NCI-H2196 (cell line): ENCODE measurements at regions not wholly inside any gene's neighbourhood (a gene's known extent, or its start where the extent isn't known, plus 50 kb on each side); places are given as distances from the start of the nearest gene placed in this dataset.
"Not testable (repeated sequence)": the region's sequence is repeated elsewhere in the genome, so short reads cannot be mapped to it uniquely, and the experiment has no call there.

Source experiments
- DNase-seq: peaks from one replicate; lab custom pipeline; 2025; ENCODE audit not compliant: unreplicated experiment; lab: John Stamatoyannopoulos, UW

GRCh38 chr9:587527-587926 lies 254.0 kb upstream of the DMRT1 start:
- DNase-seq: no peak

GRCh38 chr9:588981-589380 lies 252.5 kb upstream of the DMRT1 start:
- DNase-seq: no peak

GRCh38 chr9:589723-590122 lies 251.8 kb upstream of the DMRT1 start:
- DNase-seq: no peak

GRCh38 chr9:591292-591691 lies 250.2 kb upstream of the DMRT1 start:
- DNase-seq: no peak

GRCh38 chr9:592225-592624 lies 249.3 kb upstream of the DMRT1 start:
- no peak for DNase-seq

GRCh38 chr9:592733-593132 lies 248.8 kb upstream of the DMRT1 start:
- no peak for DNase-seq

- DNase-seq: no peak
Measured at GRCh38 chr9:593809-594208, 247.7 kb upstream of the DMRT1 start.

- no peak for DNase-seq
Measured at GRCh38 chr9:596703-597102, 244.8 kb upstream of the DMRT1 start.

- DNase-seq: no peak
Measured at GRCh38 chr9:600006-600405, 241.5 kb upstream of the DMRT1 start.

- no peak for DNase-seq
Measured at GRCh38 chr9:602716-603115, 238.8 kb upstream of the DMRT1 start.

- no peak for DNase-seq
Measured at GRCh38 chr9:603126-603525, 238.4 kb upstream of the DMRT1 start.

- DNase-seq: no peak
Measured at GRCh38 chr9:607417-607816, 234.1 kb upstream of the DMRT1 start.

GRCh38 chr9:613771-614347 lies 227.6 kb upstream of the DMRT1 start:
- peak; percentile 64 for DNase-seq

- no peak for DNase-seq
Measured at GRCh38 chr9:614431-614830, 227.1 kb upstream of the DMRT1 start.

GRCh38 chr9:615756-616155 lies 225.7 kb upstream of the DMRT1 start:
- DNase-seq: no peak

GRCh38 chr9:616694-617093 lies 224.8 kb upstream of the DMRT1 start:
- DNase-seq: no peak

- DNase-seq: no peak
Measured at GRCh38 chr9:617445-618085, 223.9 kb upstream of the DMRT1 start.

- no peak for DNase-seq
Measured at GRCh38 chr9:618478-618877, 223.0 kb upstream of the DMRT1 start.

GRCh38 chr9:621201-621855 lies 220.2 kb upstream of the DMRT1 start:
- DNase-seq: no peak

GRCh38 chr9:624935-625500 lies 216.5 kb upstream of the DMRT1 start:
- DNase-seq: no peak

GRCh38 chr9:625613-626012 lies 215.9 kb upstream of the DMRT1 start:
- DNase-seq: no peak

GRCh38 chr9:626114-626513 lies 215.4 kb upstream of the DMRT1 start:
- DNase-seq: not testable (repeated sequence)
